HepG2 (cell line): ENCODE measurements at regions not wholly inside any gene's neighbourhood (a gene's known extent, or its start where the extent isn't known, plus 50 kb on each side); places are given as distances from the start of the nearest gene placed in this dataset.

Experiments used
- GLI4 ChIP-seq: sonication (generic); formaldehyde crosslinking; IDR thresholded peaks from 2 replicates; pipeline ENCODE4 v1.5.1; 2020; ENCODE audit warnings: missing genetic modification reagents, mild to moderate bottlenecking, moderate library complexity, borderline replicate concordance
- GZF1 ChIP-seq: sonication (generic); formaldehyde crosslinking; IDR thresholded peaks from 2 replicates; pipeline ENCODE4 v1.5.1; 2020; ENCODE audit warnings: mild to moderate bottlenecking, missing genetic modification reagents
- HHEX ChIP-seq: IDR thresholded peaks from 2 replicates; pipeline ENCODE4 v1.6.1; 2016; ENCODE audit warnings: control low read depth
- HNF1A ChIP-seq, 2 experiments: sonication (generic) in 1 of 2; formaldehyde crosslinking in 1 of 2; IDR thresholded peaks; 2 replicates each; pipeline versions ENCODE4 v1.4.0 to v1.6.1; 2016 to 2020; ENCODE audit warnings: borderline replicate concordance in 1 of 2, low read depth in 1 of 2, mild to moderate bottlenecking in 1 of 2, missing genetic modification reagents in 1 of 2
- KAT2B ChIP-seq: fragments of 150-350 bp; IDR thresholded peaks from 2 replicates; pipeline ENCODE4 v1.6.1; 2014; ENCODE audit warnings: low read depth, low read length, borderline replicate concordance
- NCOR1 ChIP-seq: fragments of 200-600 bp; sonication (generic); IDR thresholded peaks from 2 replicates; pipeline ENCODE4 v1.7.0; 2017; ENCODE audit warnings: antibody characterized with exemption, low read length, borderline replicate concordance
- NFKB2 ChIP-seq: sonication (generic); formaldehyde crosslinking; IDR thresholded peaks from 2 replicates; pipeline ENCODE4 v1.4.0; 2020; ENCODE audit warnings: missing genetic modification reagents, borderline replicate concordance
- POLR2AphosphoS5 ChIP-seq: IDR thresholded peaks from 2 replicates; pipeline ENCODE4 v1.6.1; 2012; ENCODE audit warnings: low read depth, low read length
- REL ChIP-seq: sonication (generic); formaldehyde crosslinking; conservative IDR thresholded peaks from 2 replicates; pipeline ENCODE4 v1.8.0; 2022; ENCODE audit warnings: mild to moderate bottlenecking, missing genetic modification reagents, moderate library complexity
- SNAPC2 ChIP-seq: sonication (generic); formaldehyde crosslinking; IDR thresholded peaks from 2 replicates; pipeline ENCODE4 v1.8.1; 2022; ENCODE audit warnings: mild to moderate bottlenecking, missing genetic modification reagents
- SP2 ChIP-seq: sonication (generic); formaldehyde crosslinking; IDR thresholded peaks from 2 replicates; pipeline ENCODE4 v1.5.1; 2020; ENCODE audit warnings: mild to moderate bottlenecking, missing genetic modification reagents
- SP4 ChIP-seq: sonication (generic); formaldehyde crosslinking; IDR thresholded peaks from 2 replicates; pipeline ENCODE4 v1.8.1; 2023; ENCODE audit warnings: mild to moderate bottlenecking, missing genetic modification reagents
- TRAFD1 ChIP-seq: sonication (generic); formaldehyde crosslinking; IDR thresholded peaks from 2 replicates; pipeline ENCODE4 v1.5.1; 2020; ENCODE audit warnings: missing genetic modification reagents, mild to moderate bottlenecking, borderline replicate concordance
- ZFP41 ChIP-seq: sonication (generic); formaldehyde crosslinking; IDR thresholded peaks from 2 replicates; pipeline ENCODE4 v1.4.0; 2020; ENCODE audit warnings: mild to moderate bottlenecking, missing genetic modification reagents, borderline replicate concordance
- ZHX2 ChIP-seq, 2 experiments: sonication (generic) in 1 of 2; formaldehyde crosslinking in 1 of 2; IDR thresholded peaks; 2 replicates each; pipeline versions ENCODE4 v1.6.1 to v1.9.0; 2014 to 2022; ENCODE audit warnings: antibody characterized with exemption in 1 of 2, borderline replicate concordance in 1 of 2, inconsistent platforms in 1 of 2, low read depth in 1 of 2, missing genetic modification reagents in 1 of 2
- ZNF10 ChIP-seq: sonication (generic); formaldehyde crosslinking; IDR thresholded peaks from 2 replicates; pipeline ENCODE4 v1.4.0; 2020; ENCODE audit warnings: mild to moderate bottlenecking, low read depth, missing genetic modification reagents, borderline replicate concordance
- ZNF557 ChIP-seq: sonication (generic); formaldehyde crosslinking; IDR thresholded peaks from 2 replicates; pipeline ENCODE4 v1.4.0; 2020; ENCODE audit warnings: missing genetic modification reagents

- TF ChIP-seq ZHX2 (IDR thresholded peaks at IDR 0.05; ENCODE audit: low read depth) (no peak), ZHX2 (CRISPR knock-in tag; IDR thresholded peaks at IDR 0.05; ENCODE audit: borderline replicate concordance) (no peak), TRAFD1 (CRISPR knock-in tag) (no peak), HHEX (CRISPR knock-in tag) (no peak), ZNF10 (CRISPR knock-in tag) (no peak), GLI4 (CRISPR knock-in tag) (no peak), ZNF557 (CRISPR knock-in tag) (no peak), SNAPC2 (CRISPR knock-in tag) (no peak), POLR2AphosphoS5 (no peak), GZF1 (CRISPR knock-in tag) (peak; percentile 95), SP2 (CRISPR knock-in tag) (no peak), HNF1A (IDR thresholded peaks at IDR 0.05; ENCODE audit: low read depth) (0 out of 2 replicates have a peak, but pooled peaks have one; percentile 13), HNF1A (CRISPR knock-in tag; IDR thresholded peaks at IDR 0.05; ENCODE audit: borderline replicate concordance) (no peak; the same call in 1 of the 2 replicates), ZFP41 (CRISPR knock-in tag) (no peak), KAT2B (no peak), SP4 (CRISPR knock-in tag) (no peak; the same call in 1 of the 2 replicates), REL (CRISPR knock-in tag) (no peak), NFKB2 (no peak), NCOR1 (no peak; the same call in 1 of the 2 replicates)
Measured at GRCh38 chr3:72155391-72156064, 370.6 kb upstream of the PROK2 start (continued).
